ENCODE measurements at regions not wholly inside any gene's neighbourhood (a gene's known extent, or its start where the extent isn't known, plus 50 kb on each side); places are given as distances from the start of the nearest gene placed in this dataset.

GRCh38 chrX:69037786-69038185 is 127.5 kb downstream of the PJA1 start:
- TF ChIP-seq ZNF704 (tag by site-specific recombination; IDR thresholded peaks at IDR 0.05) (no peak), CTCF (tag by site-specific recombination; IDR thresholded peaks at IDR 0.05) (no peak), YY1 (tag by site-specific recombination; IDR thresholded peaks at IDR 0.05) (no peak), ZNF18 (tag by site-specific recombination; IDR thresholded peaks at IDR 0.05) (no peak), ZBTB17 (tag by site-specific recombination; IDR thresholded peaks at IDR 0.05) (no peak)

Measured in HEK293 (cell line).